ENCODE measurements at regions not wholly inside any gene's neighbourhood (a gene's known extent, or its start where the extent isn't known, plus 50 kb on each side); places are given as distances from the start of the nearest gene placed in this dataset.

DNA sequence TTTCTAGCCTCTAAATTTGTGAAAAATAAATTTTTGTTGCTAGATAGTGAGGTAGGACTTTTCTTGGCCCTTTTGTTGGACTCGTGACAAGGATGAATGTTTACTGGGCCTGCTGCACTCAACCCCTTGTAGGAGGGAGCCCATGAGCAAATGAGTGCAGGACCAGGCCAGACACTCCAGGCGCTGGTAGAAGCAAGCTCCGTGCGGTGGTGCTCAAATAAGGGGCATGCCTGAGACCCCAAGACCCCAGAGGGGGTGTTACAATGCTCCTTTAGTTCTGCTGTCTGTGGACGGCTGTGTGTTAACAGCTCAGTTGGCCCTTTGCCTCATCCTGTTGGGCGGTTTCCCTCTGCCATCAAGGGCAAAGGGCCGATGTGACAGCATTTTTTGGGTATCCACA, 1195.3 kb upstream of the PHF14 start:
- H3K4me1 Mint-ChIP-seq, result no peaks in the 10 kb centered on the region
- TF ChIP-seq, protein P1, sequence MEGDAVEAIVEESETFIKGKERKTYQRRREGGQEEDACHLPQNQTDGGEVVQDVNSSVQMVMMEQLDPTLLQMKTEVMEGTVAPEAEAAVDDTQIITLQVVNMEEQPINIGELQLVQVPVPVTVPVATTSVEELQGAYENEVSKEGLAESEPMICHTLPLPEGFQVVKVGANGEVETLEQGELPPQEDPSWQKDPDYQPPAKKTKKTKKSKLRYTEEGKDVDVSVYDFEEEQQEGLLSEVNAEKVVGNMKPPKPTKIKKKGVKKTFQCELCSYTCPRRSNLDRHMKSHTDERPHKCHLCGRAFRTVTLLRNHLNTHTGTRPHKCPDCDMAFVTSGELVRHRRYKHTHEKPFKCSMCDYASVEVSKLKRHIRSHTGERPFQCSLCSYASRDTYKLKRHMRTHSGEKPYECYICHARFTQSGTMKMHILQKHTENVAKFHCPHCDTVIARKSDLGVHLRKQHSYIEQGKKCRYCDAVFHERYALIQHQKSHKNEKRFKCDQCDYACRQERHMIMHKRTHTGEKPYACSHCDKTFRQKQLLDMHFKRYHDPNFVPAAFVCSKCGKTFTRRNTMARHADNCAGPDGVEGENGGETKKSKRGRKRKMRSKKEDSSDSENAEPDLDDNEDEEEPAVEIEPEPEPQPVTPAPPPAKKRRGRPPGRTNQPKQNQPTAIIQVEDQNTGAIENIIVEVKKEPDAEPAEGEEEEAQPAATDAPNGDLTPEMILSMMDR (IDR thresholded peaks at IDR 0.05; ENCODE audit: unreplicated experiment in 3 of 3), result no peak
- no peak overlapping the region for H3K27ac Mint-ChIP-seq

DNA sequence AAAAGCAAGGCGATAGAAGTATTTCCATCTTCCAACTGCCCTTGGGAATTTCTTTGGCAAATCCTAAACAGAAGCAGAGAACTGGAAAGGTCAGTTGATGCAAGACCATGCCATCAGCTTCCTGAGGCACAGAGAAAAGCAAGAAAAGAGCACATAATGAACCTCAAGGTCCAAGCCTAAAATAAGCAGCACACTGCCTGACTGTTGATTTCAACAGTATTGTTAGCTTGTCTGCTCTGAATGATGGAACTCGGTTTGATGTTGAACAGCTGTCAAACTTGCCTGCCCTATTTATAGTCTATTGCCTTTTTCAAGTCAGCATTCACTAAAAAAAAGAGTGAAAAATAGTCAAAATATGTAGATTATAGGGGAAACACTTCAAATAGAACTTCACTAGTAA, 1192.0 kb upstream of the PHF14 start:
- H3K4me1 Mint-ChIP-seq, result no peaks in the 10 kb centered on the region
- H3K27me3 Mint-ChIP-seq (ENCODE audit: low read depth), result no peaks in the 10 kb centered on the region
- H3K4me3 Mint-ChIP-seq, result no peak overlapping the region
- H3K27ac Mint-ChIP-seq, result no peak overlapping the region
- TF ChIP-seq, protein P1 (IDR thresholded peaks at IDR 0.05; ENCODE audit: unreplicated experiment in 3 of 3), result no peak
- no peaks in the 10 kb centered on the region for H3K36me3 Mint-ChIP-seq (ENCODE audit: low read depth)
- peaks cover 4% of the 10 kb centered on the region for H3K9me3 Mint-ChIP-seq

More for the DNA sequence above, 1195.3 kb upstream of the PHF14 start:
- H3K9me3 Mint-ChIP-seq, result peaks cover 7% of the 10 kb centered on the region
- H3K36me3 Mint-ChIP-seq (ENCODE audit: low read depth), result no peaks in the 10 kb centered on the region
- no peak overlapping the region for H3K4me3 Mint-ChIP-seq
- H3K27me3 Mint-ChIP-seq (ENCODE audit: low read depth), result no peaks in the 10 kb centered on the region

DNA sequence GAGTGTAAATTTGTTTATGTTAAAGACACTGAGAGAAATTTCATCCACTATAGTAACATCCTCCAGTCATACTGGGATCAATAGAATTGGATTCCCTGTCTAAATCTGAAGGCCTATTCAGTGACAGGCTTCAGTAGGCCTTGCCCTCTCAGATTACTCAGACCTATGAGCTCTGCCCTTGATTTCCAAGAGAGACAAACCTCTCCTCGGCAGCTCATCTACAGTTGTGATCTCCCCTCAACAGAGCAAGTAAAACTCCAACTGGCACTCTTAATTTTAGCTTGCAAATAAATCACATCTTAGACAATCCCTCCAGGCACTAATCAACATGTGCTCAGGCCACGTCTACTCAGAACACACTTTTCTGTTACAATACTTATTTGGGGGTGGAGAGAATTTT, 1191.4 kb upstream of the PHF14 start:
- Mint-ChIP-seq H3K27ac (no peak overlapping the region), H3K36me3 (ENCODE audit: low read depth) (no peaks in the 10 kb centered on the region), H3K9me3 (no peaks in the 10 kb centered on the region), H3K4me3 (no peak overlapping the region), H3K4me1 (no peaks in the 10 kb centered on the region), H3K27me3 (ENCODE audit: low read depth) (no peaks in the 10 kb centered on the region)
- TF ChIP-seq, protein P1 (IDR thresholded peaks at IDR 0.05; ENCODE audit: unreplicated experiment in 3 of 3), result no peak

DNA sequence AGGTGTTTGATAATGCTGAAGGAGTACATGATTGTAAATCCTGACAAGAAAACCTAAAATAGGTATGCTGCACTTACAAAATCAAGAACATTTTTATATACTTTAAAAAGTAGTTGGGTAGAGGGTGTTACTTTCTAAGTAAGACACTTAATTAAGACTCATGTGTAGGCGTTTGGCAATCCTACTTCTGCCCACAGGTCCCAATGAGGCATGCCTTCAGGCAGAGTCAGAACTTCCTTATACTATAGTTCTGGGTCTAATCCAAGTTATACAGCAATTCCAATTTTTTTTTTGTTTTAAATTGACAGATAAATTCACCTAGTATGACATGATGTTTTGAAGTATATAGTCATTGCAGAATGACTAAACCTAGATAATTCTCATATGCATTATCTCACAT, 1188.5 kb upstream of the PHF14 start:
- Mint-ChIP-seq H3K9me3 (no peaks in the 10 kb centered on the region), H3K36me3 (ENCODE audit: low read depth) (no peaks in the 10 kb centered on the region), H3K27ac (no peak overlapping the region), H3K4me1 (no peaks in the 10 kb centered on the region), H3K27me3 (ENCODE audit: low read depth) (no peaks in the 10 kb centered on the region), H3K4me3 (no peak overlapping the region)
- TF ChIP-seq, protein P1 (IDR thresholded peaks at IDR 0.05; ENCODE audit: unreplicated experiment in 3 of 3), result no peak

DNA sequence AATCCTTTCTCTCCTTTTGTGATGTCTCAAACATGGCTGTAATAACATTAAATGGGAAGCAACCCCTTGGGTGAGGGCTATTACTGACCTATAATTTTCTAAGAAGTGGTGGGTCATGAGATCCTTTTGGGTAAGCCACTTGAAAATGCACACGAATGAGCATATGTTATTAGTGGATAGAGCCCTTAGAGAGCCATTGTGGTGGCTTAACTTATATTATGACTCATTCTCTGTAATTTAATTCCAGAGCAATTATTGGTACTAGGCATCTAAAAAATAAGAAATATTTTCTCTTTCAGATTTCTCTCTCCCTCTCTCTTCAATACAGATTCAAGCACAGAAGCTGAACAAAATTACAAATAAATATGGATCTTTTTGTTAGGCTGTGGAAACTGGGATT, 1177.4 kb upstream of the PHF14 start:
- Mint-ChIP-seq H3K27me3 (ENCODE audit: low read depth) (no peaks in the 10 kb centered on the region), H3K4me1 (no peaks in the 10 kb centered on the region), H3K9me3 (no peaks in the 10 kb centered on the region)

More for the DNA sequence above, 1177.4 kb upstream of the PHF14 start:
- Mint-ChIP-seq H3K36me3 (ENCODE audit: low read depth) (no peaks in the 10 kb centered on the region), H3K27ac (no peak overlapping the region), H3K4me3 (no peak overlapping the region)
- TF ChIP-seq, protein P1 (IDR thresholded peaks at IDR 0.05; ENCODE audit: unreplicated experiment in 3 of 3), result no peak
